ENCODE measurements at regions not wholly inside any gene's neighbourhood (a gene's known extent, or its start where the extent isn't known, plus 50 kb on each side); places are given as distances from the start of the nearest gene placed in this dataset.

GRCh38 chr15:30827625-30828303 is 76.0 kb upstream of the FAN1 start:
- TF ChIP-seq CTCF (IDR thresholded peaks at IDR 0.05; ENCODE audit: low read length) = no peak
- TF ChIP-seq EZH2 (optimal IDR thresholded peaks at IDR 0.05; ENCODE audit: low read depth, low read length) = no peak
- no peak for TF ChIP-seq EZH2phosphoT487 (IDR thresholded peaks at IDR 0.05; ENCODE audit: low read length)
